Chondrocyte (in vitro differentiated cells): ENCODE measurements at regions not wholly inside any gene's neighbourhood (a gene's known extent, or its start where the extent isn't known, plus 50 kb on each side); places are given as distances from the start of the nearest gene placed in this dataset.

Experiments
- DNase-seq: peaks from one replicate; pipeline ENCODE4 v3.0.0; 2021; ENCODE audit warnings: mixed read lengths, low spot score
- H3K27ac Mint-ChIP-seq: one replicate; pipeline ENCODE4 v1.8.0; 2021; ENCODE audit warnings: mild to moderate bottlenecking, moderate library complexity, mixed read lengths; ENCODE audit not compliant: unreplicated experiment
- H3K27me3 Mint-ChIP-seq: 2 replicates; pipeline ENCODE4 v1.8.0; 2021; ENCODE audit warnings: low read depth, mixed read lengths
- H3K36me3 Mint-ChIP-seq: 2 replicates; pipeline ENCODE4 v1.8.0; 2021; ENCODE audit warnings: low read depth, mixed read lengths
- H3K4me1 Mint-ChIP-seq: 2 replicates; pipeline ENCODE4 v1.8.0; 2021; ENCODE audit warnings: low read depth, mild to moderate bottlenecking, mixed read lengths
- H3K4me3 Mint-ChIP-seq: one replicate; pipeline ENCODE4 v1.8.0; 2021; ENCODE audit warnings: mild to moderate bottlenecking, moderate library complexity, mixed read lengths; ENCODE audit not compliant: unreplicated experiment
- H3K9me3 Mint-ChIP-seq: 2 replicates; pipeline ENCODE4 v1.8.0; 2021; ENCODE audit warnings: low read depth, mixed read lengths
- TF ChIP-seq, protein P1 (sequence below): fragments of 200-600 bp; sonication (generic); IDR thresholded peaks from 2 replicates; pipeline ENCODE4 v1.5.0; 2021; ENCODE audit warnings: antibody characterized with exemption, mild to moderate bottlenecking, moderate library complexity

DNA sequence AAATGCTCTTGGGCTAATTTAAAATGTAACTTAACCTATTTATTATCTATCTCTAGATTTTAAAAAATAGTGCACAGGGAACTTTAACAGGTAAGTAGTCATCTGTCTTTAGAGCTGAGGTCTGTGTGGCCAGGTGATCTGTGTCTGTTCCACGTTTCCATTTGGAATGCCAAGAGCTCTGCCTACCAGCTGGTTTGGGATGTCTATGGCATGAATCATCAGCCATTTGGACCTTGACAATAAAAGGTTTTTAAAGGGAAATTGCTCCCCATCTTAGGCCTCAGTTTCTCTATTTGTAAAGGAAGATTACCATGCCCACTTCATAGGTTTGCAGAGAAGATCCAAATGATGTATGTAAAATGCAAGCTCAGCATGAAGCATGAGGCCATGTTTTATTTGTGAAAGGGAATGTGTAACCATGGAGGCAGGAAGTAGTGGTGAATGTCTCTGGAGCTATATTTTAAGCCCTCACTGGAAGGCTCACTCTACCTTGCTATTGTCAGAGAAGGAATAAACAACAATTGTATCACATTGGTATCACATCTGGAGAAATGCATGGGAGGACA, 548.1 kb upstream of the LMCD1 start:
- TF ChIP-seq, protein P1, sequence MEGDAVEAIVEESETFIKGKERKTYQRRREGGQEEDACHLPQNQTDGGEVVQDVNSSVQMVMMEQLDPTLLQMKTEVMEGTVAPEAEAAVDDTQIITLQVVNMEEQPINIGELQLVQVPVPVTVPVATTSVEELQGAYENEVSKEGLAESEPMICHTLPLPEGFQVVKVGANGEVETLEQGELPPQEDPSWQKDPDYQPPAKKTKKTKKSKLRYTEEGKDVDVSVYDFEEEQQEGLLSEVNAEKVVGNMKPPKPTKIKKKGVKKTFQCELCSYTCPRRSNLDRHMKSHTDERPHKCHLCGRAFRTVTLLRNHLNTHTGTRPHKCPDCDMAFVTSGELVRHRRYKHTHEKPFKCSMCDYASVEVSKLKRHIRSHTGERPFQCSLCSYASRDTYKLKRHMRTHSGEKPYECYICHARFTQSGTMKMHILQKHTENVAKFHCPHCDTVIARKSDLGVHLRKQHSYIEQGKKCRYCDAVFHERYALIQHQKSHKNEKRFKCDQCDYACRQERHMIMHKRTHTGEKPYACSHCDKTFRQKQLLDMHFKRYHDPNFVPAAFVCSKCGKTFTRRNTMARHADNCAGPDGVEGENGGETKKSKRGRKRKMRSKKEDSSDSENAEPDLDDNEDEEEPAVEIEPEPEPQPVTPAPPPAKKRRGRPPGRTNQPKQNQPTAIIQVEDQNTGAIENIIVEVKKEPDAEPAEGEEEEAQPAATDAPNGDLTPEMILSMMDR = no peak

DNA sequence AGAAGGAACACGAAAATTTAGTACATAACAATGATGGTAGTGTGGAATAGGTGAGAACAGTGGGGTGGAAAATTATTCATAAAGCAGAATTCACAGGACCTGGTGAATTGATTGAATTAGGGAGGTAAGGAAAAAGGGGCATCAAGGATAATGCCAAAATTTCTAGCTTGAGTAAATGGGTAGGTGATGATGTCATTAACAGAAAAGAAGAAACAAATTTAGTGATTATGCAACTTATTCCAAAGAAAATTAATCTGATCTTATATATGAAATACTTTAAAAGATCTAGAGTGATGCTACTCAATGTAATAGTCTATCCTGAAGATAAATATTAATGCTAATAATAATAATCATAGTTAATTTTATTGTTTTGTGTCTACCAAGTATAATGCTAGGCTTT, 544.6 kb upstream of the LMCD1 start:
- no peaks in the 10 kb centered on the region for H3K9me3 Mint-ChIP-seq
- H3K27me3 Mint-ChIP-seq = peaks cover 5% of the 10 kb centered on the region
- no peak overlapping the region for H3K4me3 Mint-ChIP-seq
- no peak for DNase-seq
- no peaks in the 10 kb centered on the region for H3K36me3 Mint-ChIP-seq
- H3K4me1 Mint-ChIP-seq = no peaks in the 10 kb centered on the region
- no peak overlapping the region for H3K27ac Mint-ChIP-seq
- TF ChIP-seq, protein P1 = no peak

More for the DNA sequence above, 548.1 kb upstream of the LMCD1 start:
- no peaks in the 10 kb centered on the region for H3K36me3 Mint-ChIP-seq
- no peak overlapping the region for H3K27ac Mint-ChIP-seq
- no peaks in the 10 kb centered on the region for H3K27me3 Mint-ChIP-seq
- DNase-seq = no peak
- no peak overlapping the region for H3K4me3 Mint-ChIP-seq
- H3K9me3 Mint-ChIP-seq = no peaks in the 10 kb centered on the region
- H3K4me1 Mint-ChIP-seq = no peaks in the 10 kb centered on the region

DNA sequence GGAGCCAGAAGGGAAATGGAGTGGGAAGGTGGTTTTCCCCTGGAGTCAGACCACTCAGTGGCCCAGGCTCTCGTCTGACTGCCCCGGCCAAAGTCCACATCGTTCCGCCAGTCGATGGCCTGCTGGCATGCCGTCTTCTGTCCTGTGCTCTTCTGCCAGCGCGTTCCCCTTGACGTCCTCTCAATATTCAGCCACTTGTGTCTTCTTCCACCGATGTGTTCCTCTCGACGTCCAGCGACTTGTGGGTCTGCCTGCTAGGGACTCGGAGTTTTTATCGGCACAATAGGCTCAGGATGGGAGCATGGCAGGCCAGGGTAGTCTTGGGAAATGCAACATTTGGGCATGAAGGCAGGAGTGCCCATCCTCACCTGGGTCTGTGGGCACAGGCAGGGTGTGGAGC, 542.5 kb upstream of the LMCD1 start:
- Mint-ChIP-seq H3K27me3 (peaks cover 8% of the 10 kb centered on the region), H3K9me3 (no peaks in the 10 kb centered on the region), H3K27ac (no peak overlapping the region), H3K36me3 (no peaks in the 10 kb centered on the region), H3K4me3 (no peak overlapping the region), H3K4me1 (no peaks in the 10 kb centered on the region)
- TF ChIP-seq, protein P1 = no peak
- DNase-seq = no peak

GRCh38 chr3:7960601-7961000, 541.0 kb upstream of the LMCD1 start:
- TF ChIP-seq, protein P1 = no peak
- Mint-ChIP-seq H3K4me1 (no peaks in the 10 kb centered on the region), H3K9me3 (no peaks in the 10 kb centered on the region), H3K4me3 (no peak overlapping the region), H3K27ac (no peak overlapping the region), H3K27me3 (peaks cover 15% of the 10 kb centered on the region), H3K36me3 (no peaks in the 10 kb centered on the region)
- DNase-seq = no peak

DNA sequence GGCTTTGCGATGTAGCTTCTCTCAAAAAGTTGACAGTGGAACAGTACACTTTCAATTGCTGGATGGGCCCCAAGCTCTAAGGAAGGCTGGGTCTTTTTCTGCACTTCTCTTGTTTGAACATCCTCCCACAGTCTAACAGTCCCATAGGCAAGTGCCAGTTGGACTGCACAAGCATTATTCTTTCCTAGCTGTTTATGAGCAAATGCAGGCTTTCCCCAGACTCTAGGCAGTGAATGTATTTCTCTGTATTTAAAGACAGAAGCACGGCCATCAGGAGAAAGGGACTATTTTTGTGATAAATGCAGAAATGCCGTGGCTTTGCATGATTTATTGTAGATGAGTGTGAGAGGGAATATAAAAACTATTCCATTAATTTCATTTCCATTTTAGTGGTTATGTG, 539.3 kb upstream of the LMCD1 start:
- no peaks in the 10 kb centered on the region for H3K36me3 Mint-ChIP-seq
- H3K27ac Mint-ChIP-seq = no peak overlapping the region
- H3K27me3 Mint-ChIP-seq = peaks cover 19% of the 10 kb centered on the region
- no peaks in the 10 kb centered on the region for H3K9me3 Mint-ChIP-seq
- H3K4me1 Mint-ChIP-seq = no peaks in the 10 kb centered on the region
- TF ChIP-seq, protein P1 = no peak
- H3K4me3 Mint-ChIP-seq = no peak overlapping the region
- DNase-seq = no peak
